ENCODE measurements at regions not wholly inside any gene's neighbourhood (a gene's known extent, or its start where the extent isn't known, plus 50 kb on each side); places are given as distances from the start of the nearest gene placed in this dataset.

GRCh38 chr12:25843976-25844375 lies 114.5 kb upstream of the RASSF8 start:
- TF ChIP-seq CTCF (IDR thresholded peaks at IDR 0.05) (no peak), POLR2A (IDR thresholded peaks at IDR 0.05) (no peak)
- H3K4me1 ChIP-seq, result no peaks in the 10 kb centered on the region
- no peaks in the 10 kb centered on the region for H3K27me3 ChIP-seq
- no peaks in the 10 kb centered on the region for H3K9me3 ChIP-seq
- intact Hi-C loops (cut with DNase I; ENCODE audit: low total_unique reads), result no loop called here
- no peak overlapping the region for H3K4me3 ChIP-seq
- H3K27ac ChIP-seq, result no peak overlapping the region
- no peak for DNase-seq
- no peaks in the 10 kb centered on the region for H3K36me3 ChIP-seq

GRCh38 chr12:25845415-25845814 lies 113.1 kb upstream of the RASSF8 start:
- no peaks in the 10 kb centered on the region for H3K9me3 ChIP-seq
- no peak for TF ChIP-seq CTCF (IDR thresholded peaks at IDR 0.05)
- no peak for TF ChIP-seq POLR2A (IDR thresholded peaks at IDR 0.05)
- H3K27ac ChIP-seq, result no peak overlapping the region
- no peak overlapping the region for H3K4me3 ChIP-seq
- intact Hi-C loops (cut with DNase I; ENCODE audit: low total_unique reads), result no loop called here
- H3K27me3 ChIP-seq, result no peaks in the 10 kb centered on the region
- no peaks in the 10 kb centered on the region for H3K36me3 ChIP-seq
- H3K4me1 ChIP-seq, result no peaks in the 10 kb centered on the region
- no peak for DNase-seq

- no peak overlapping the region for H3K4me3 ChIP-seq
- intact Hi-C loops (cut with DNase I; ENCODE audit: low total_unique reads), result no loop called here
- no peaks in the 10 kb centered on the region for H3K27me3 ChIP-seq
- H3K27ac ChIP-seq, result no peak overlapping the region
- H3K9me3 ChIP-seq, result no peaks in the 10 kb centered on the region
- H3K4me1 ChIP-seq, result no peaks in the 10 kb centered on the region
- no peak for DNase-seq
- H3K36me3 ChIP-seq, result no peaks in the 10 kb centered on the region
- TF ChIP-seq POLR2A (IDR thresholded peaks at IDR 0.05) (no peak), CTCF (IDR thresholded peaks at IDR 0.05) (no peak)
These were observed 105.7 kb upstream of the RASSF8 start for GRCh38 chr12:25852792-25853191.

GRCh38 chr12:25853316-25854095 lies 105.0 kb upstream of the RASSF8 start:
- Histone ChIP-seq H3K36me3 (no peaks in the 10 kb centered on the region), H3K4me1 (no peaks in the 10 kb centered on the region), H3K27me3 (no peaks in the 10 kb centered on the region), H3K4me3 (no peak overlapping the region), H3K9me3 (no peaks in the 10 kb centered on the region), H3K27ac (no peak overlapping the region)
- intact Hi-C loops (cut with DNase I; ENCODE audit: low total_unique reads), result no loop called here
- no peak for DNase-seq
- no peak for TF ChIP-seq CTCF (IDR thresholded peaks at IDR 0.05)
- TF ChIP-seq POLR2A (IDR thresholded peaks at IDR 0.05), result no peak

GRCh38 chr12:25854991-25855390 lies 103.5 kb upstream of the RASSF8 start:
- intact Hi-C loops (cut with DNase I; ENCODE audit: low total_unique reads), result no loop called here
- H3K27me3 ChIP-seq, result no peaks in the 10 kb centered on the region
- no peak overlapping the region for H3K27ac ChIP-seq

More at GRCh38 chr12:25854991-25855390, 103.5 kb upstream of the RASSF8 start:
- no peak for DNase-seq
- no peak overlapping the region for H3K4me3 ChIP-seq
- H3K4me1 ChIP-seq, result no peaks in the 10 kb centered on the region
- TF ChIP-seq POLR2A (IDR thresholded peaks at IDR 0.05), result no peak
- TF ChIP-seq CTCF (IDR thresholded peaks at IDR 0.05), result no peak
- no peaks in the 10 kb centered on the region for H3K36me3 ChIP-seq
- H3K9me3 ChIP-seq, result no peaks in the 10 kb centered on the region
